ENCODE measurements at regions not wholly inside any gene's neighbourhood (a gene's known extent, or its start where the extent isn't known, plus 50 kb on each side); places are given as distances from the start of the nearest gene placed in this dataset.

DNA sequence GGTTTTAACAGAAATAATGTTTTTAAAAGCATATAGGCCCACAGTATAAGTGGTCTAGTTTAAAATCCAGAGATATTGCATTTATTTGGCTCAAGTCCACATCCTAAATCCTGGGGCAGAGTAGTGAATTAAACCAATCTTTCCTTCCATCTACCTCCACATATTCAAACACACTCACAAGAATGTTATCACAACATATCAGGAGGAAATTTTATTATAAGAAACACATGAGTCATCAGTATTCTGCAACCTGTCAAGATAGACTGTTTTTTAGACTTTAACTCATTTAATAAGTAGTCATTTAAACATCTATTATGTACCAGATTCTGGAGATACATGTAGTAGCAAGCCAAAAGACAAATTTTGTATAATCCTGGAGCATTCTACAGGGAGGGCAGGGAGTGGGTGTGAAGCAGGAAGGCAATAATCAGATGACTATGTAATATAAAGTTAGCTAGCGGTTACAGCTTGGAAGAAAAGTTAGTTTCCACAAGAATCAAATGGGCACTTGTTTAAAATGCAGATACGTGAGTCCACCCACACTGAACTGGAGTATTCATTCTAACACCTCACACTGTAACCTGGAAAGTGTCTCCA is 187.3 kb upstream of the PIK3R1 start:
- 71 to 88% (median 78%) methylated on average over 2 of the region's 2 CpGs for WGBS, 3 donors
- Histone ChIP-seq H3K4me1 (ENCODE audit: insufficient read depth) (no peaks in the 10 kb centered on the region), H3K27ac (no peak overlapping the region), H3K36me3 (no peaks in the 10 kb centered on the region), H3K9me3 (no peaks in the 10 kb centered on the region), H3K4me3 (no peak overlapping the region), H3K27me3 (no peaks in the 10 kb centered on the region)
- intact Hi-C loops (cut with DNase I): no loop called here
- DNase-seq: no peak
- TF ChIP-seq, protein P1, sequence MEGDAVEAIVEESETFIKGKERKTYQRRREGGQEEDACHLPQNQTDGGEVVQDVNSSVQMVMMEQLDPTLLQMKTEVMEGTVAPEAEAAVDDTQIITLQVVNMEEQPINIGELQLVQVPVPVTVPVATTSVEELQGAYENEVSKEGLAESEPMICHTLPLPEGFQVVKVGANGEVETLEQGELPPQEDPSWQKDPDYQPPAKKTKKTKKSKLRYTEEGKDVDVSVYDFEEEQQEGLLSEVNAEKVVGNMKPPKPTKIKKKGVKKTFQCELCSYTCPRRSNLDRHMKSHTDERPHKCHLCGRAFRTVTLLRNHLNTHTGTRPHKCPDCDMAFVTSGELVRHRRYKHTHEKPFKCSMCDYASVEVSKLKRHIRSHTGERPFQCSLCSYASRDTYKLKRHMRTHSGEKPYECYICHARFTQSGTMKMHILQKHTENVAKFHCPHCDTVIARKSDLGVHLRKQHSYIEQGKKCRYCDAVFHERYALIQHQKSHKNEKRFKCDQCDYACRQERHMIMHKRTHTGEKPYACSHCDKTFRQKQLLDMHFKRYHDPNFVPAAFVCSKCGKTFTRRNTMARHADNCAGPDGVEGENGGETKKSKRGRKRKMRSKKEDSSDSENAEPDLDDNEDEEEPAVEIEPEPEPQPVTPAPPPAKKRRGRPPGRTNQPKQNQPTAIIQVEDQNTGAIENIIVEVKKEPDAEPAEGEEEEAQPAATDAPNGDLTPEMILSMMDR (IDR thresholded peaks at IDR 0.05): no peak
- TF ChIP-seq POLR2A (IDR thresholded peaks at IDR 0.05) (no peak), EP300 (IDR thresholded peaks at IDR 0.05) (no peak)

DNA sequence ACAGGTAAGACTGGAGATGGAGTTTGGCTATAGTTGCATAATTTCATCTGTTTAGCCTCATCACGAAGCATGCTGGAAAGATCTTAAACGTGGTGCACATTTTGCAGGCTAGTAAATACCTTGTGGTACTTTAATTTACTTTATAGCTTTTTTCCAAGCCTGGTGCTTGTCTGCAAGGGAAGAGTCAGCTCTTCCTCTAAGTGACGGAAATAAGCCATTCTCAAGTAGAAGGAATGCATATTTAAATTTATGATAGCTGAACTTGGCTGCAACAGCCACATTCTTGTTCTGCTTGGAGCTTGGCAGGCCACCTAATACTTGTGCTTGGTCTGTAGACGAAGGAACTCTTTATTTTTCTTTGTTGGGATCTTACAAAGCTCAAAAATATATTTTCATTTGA is 188.0 kb upstream of the PIK3R1 start:
- Histone ChIP-seq H3K27ac (no peak overlapping the region), H3K9me3 (no peaks in the 10 kb centered on the region), H3K27me3 (no peaks in the 10 kb centered on the region), H3K4me1 (ENCODE audit: insufficient read depth) (no peaks in the 10 kb centered on the region), H3K4me3 (no peak overlapping the region), H3K36me3 (no peaks in the 10 kb centered on the region)
- no peak for TF ChIP-seq EP300 (IDR thresholded peaks at IDR 0.05)
- intact Hi-C loops (cut with DNase I): no loop called here
- WGBS, 3 donors: 3 to 5% (median 5%) methylated on average over 4 of the region's 4 CpGs
- peak in 2 of 5 donors; percentile 29 to 41 for DNase-seq

DNA sequence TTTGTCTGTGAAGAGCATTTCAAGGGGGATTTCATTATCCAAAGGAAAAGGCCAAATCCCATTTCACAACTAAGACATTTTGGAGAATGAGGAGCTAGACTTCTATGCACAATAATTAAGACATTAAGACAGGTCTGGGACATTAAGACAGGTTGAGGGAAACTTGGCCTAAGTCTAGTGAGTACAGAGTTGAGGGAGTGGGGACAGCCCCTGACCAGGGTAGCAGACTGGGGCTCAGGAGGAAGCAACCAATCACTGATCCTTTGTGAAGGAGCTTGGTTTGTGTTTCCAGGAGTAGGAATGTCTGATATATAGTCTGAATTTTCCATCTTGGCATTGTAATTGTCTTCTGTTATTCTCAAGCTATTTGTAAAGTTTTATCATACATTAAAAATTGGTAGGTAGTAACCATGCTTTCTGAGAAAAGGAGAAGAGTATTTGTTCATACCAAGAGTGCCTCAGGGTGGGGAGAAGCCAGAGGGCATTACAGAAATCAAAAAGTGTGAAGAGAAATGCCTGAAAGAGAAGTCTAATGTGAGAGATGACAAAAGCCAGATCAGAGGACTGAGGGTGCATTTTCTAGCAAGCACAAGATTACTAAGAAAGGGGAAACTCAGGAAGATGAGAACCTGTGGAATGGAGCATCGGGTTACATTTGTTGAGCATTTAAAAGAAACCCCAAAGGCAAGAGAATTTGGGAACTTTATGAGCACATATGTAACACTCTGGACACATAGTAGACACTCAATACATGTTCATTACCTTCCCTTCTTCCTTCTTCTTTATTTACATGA is 189.3 kb upstream of the PIK3R1 start:
- intact Hi-C loops (cut with DNase I): no loop called here
- H3K27ac ChIP-seq: no peak overlapping the region
- no peak for TF ChIP-seq POLR2A (IDR thresholded peaks at IDR 0.05)
- TF ChIP-seq, protein P1 (IDR thresholded peaks at IDR 0.05): no peak
- TF ChIP-seq EP300 (IDR thresholded peaks at IDR 0.05): no peak

DNA sequence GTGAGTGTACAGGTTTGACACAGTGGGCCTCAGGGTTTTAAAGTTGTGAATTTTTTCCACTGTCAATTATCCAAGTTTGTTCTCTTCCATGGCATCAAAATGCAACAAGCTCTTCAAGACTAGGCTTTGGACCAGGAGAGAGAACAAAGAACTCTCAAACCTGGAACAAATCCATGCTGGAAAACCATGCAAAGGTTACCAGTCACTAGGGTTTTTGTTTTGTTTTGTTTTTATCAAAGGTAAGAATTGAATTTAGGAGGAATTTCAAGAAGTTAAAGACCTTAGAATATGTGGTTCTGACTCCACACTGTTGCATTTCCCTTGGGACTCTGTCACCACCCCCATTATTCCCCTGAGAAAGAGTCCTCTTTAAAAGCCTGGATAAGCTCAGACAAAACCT is 191.1 kb upstream of the PIK3R1 start:
- Histone ChIP-seq H3K27me3 (no peaks in the 10 kb centered on the region), H3K36me3 (no peaks in the 10 kb centered on the region), H3K27ac (no peak overlapping the region), H3K4me3 (no peak overlapping the region), H3K9me3 (no peaks in the 10 kb centered on the region), H3K4me1 (ENCODE audit: insufficient read depth) (no peaks in the 10 kb centered on the region)
- no peak for DNase-seq
- intact Hi-C loops (cut with DNase I): no loop called here
- TF ChIP-seq, protein P1 (IDR thresholded peaks at IDR 0.05): no peak
- TF ChIP-seq POLR2A (IDR thresholded peaks at IDR 0.05) (no peak), EP300 (IDR thresholded peaks at IDR 0.05) (no peak)

More for the DNA sequence above, 189.3 kb upstream of the PIK3R1 start:
- Histone ChIP-seq H3K4me3 (no peak overlapping the region), H3K36me3 (no peaks in the 10 kb centered on the region), H3K4me1 (ENCODE audit: insufficient read depth) (no peaks in the 10 kb centered on the region), H3K27me3 (no peaks in the 10 kb centered on the region), H3K9me3 (no peaks in the 10 kb centered on the region)
- WGBS, 3 donors: 93 to 97% (median 96%) methylated on average over 1 of the region's 1 CpG
- no peak for DNase-seq

DNA sequence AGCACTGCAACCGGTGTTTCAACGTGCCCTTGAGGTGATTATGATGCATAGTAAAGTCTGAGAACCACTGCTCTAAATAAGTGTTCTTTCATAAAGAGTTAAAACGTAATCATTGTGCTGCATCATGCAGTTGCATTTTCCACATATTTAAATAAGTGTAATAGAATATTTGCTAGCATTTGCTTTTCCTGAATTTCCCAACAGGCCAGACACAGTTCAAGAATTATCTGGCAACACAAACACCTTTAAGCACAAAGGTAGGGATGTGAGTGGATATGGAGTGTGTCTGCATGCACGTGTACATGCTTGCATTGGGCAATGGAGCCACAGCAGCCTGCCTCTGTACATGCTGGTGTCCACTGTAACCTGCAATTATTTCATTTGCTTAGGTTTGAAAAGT is 193.6 kb upstream of the PIK3R1 start:
- no peak for DNase-seq
- intact Hi-C loops (cut with DNase I): no loop called here
- TF ChIP-seq, protein P1 (IDR thresholded peaks at IDR 0.05): no peak
- TF ChIP-seq EP300 (IDR thresholded peaks at IDR 0.05) (no peak), POLR2A (IDR thresholded peaks at IDR 0.05) (no peak)
- Histone ChIP-seq H3K27ac (no peak overlapping the region), H3K36me3 (no peaks in the 10 kb centered on the region), H3K4me1 (ENCODE audit: insufficient read depth) (no peaks in the 10 kb centered on the region), H3K9me3 (no peaks in the 10 kb centered on the region), H3K4me3 (no peak overlapping the region), H3K27me3 (no peaks in the 10 kb centered on the region)
- 83 to 87% (median 87%) methylated on average over 4 of the region's 4 CpGs for WGBS, 3 donors
